HG02938 (cell line): ENCODE measurements at regions not wholly inside any gene's neighbourhood (a gene's known extent, or its start where the extent isn't known, plus 50 kb on each side); places are given as distances from the start of the nearest gene placed in this dataset.
A peak's percentile ranks its signal among the peaks of the same experiment; 100 is the strongest.

ENCODE experiments used
- ATAC-seq: cut with Tn5 transposase; IDR thresholded peaks from one replicate; pipeline ENCODE4 v1.9.1; 2021; ENCODE audit warnings: mild to moderate bottlenecking, moderate library complexity; ENCODE audit not compliant: unreplicated experiment

GRCh38 chr12:90428881-90429280, 526.1 kb downstream of the CCER1 start:
- no peak for ATAC-seq

GRCh38 chr12:90428465-90428864, 526.5 kb downstream of the CCER1 start:
- no peak for ATAC-seq

- ATAC-seq = no peak
Measured at GRCh38 chr12:90423965-90424364, 531.0 kb downstream of the CCER1 start.

GRCh38 chr12:90410962-90411361, 544.0 kb downstream of the CCER1 start:
- no peak for ATAC-seq

- no peak for ATAC-seq
Measured at GRCh38 chr12:90407841-90408240, 547.1 kb downstream of the CCER1 start.

GRCh38 chr12:90404071-90404470, 550.9 kb downstream of the CCER1 start:
- ATAC-seq = peak; percentile 69

GRCh38 chr12:90401185-90401584, 553.8 kb downstream of the CCER1 start:
- ATAC-seq = no peak

- no peak for ATAC-seq
Measured at GRCh38 chr12:90399357-90399756, 555.6 kb downstream of the CCER1 start.

- no peak for ATAC-seq
Measured at GRCh38 chr12:90398285-90398836, 556.6 kb downstream of the CCER1 start.

GRCh38 chr12:90396556-90396955, 558.4 kb downstream of the CCER1 start:
- ATAC-seq = no peak

GRCh38 chr12:90393652-90394051, 561.3 kb downstream of the CCER1 start:
- no peak for ATAC-seq

GRCh38 chr12:90393089-90393488, 561.9 kb downstream of the CCER1 start:
- no peak for ATAC-seq

- no peak for ATAC-seq
Measured at GRCh38 chr12:90390947-90391346, 564.0 kb downstream of the CCER1 start.

- ATAC-seq = no peak
Measured at GRCh38 chr12:90368081-90368480, 586.9 kb downstream of the CCER1 start.

GRCh38 chr12:90366286-90366685, 588.7 kb downstream of the CCER1 start:
- ATAC-seq = no peak

- no peak for ATAC-seq
Measured at GRCh38 chr12:90360300-90360699, 594.7 kb downstream of the CCER1 start.

GRCh38 chr12:90355711-90356355, 599.1 kb downstream of the CCER1 start:
- ATAC-seq = no peak

- no peak for ATAC-seq
Measured at GRCh38 chr12:90343966-90344365, 611.0 kb downstream of the CCER1 start.

- no peak for ATAC-seq
Measured at GRCh38 chr12:90342081-90342480, 612.9 kb downstream of the CCER1 start.

GRCh38 chr12:90339837-90340236, 615.1 kb downstream of the CCER1 start:
- ATAC-seq = no peak

- no peak for ATAC-seq
Measured at GRCh38 chr12:90338365-90338764, 616.6 kb downstream of the CCER1 start.

- no peak for ATAC-seq
Measured at GRCh38 chr12:90337018-90337417, 618.0 kb downstream of the CCER1 start.

GRCh38 chr12:90335566-90335965, 619.4 kb downstream of the CCER1 start:
- no peak for ATAC-seq
